ENCODE measurements at regions not wholly inside any gene's neighbourhood (a gene's known extent, or its start where the extent isn't known, plus 50 kb on each side); places are given as distances from the start of the nearest gene placed in this dataset.

GRCh38 chr3:193187070-193187722 lies 53.8 kb upstream of the PLAAT1 start:
- no peak for TF ChIP-seq CTCF (IDR thresholded peaks at IDR 0.05)
- H3K27me3 Mint-ChIP-seq (ENCODE audit: unreplicated experiment) = peaks cover 8% of the 10 kb centered on the region
- H3K4me1 Mint-ChIP-seq (ENCODE audit: unreplicated experiment) = no peaks in the 10 kb centered on the region

GRCh38 chr3:193190146-193190786 lies 50.8 kb upstream of the PLAAT1 start:
- H3K9me3 Mint-ChIP-seq (ENCODE audit: unreplicated experiment) = no peaks in the 10 kb centered on the region
- H3K36me3 Mint-ChIP-seq (ENCODE audit: unreplicated experiment) = no peaks in the 10 kb centered on the region
- no peak for DNase-seq (ENCODE audit: extremely low spot score, unreplicated experiment)
- H3K4me3 Mint-ChIP-seq (ENCODE audit: unreplicated experiment) = no peak overlapping the region
- no peak overlapping the region for H3K27ac Mint-ChIP-seq (ENCODE audit: unreplicated experiment)
- H3K27me3 Mint-ChIP-seq (ENCODE audit: unreplicated experiment) = peaks cover 18% of the 10 kb centered on the region
- TF ChIP-seq CTCF (IDR thresholded peaks at IDR 0.05) = peak; percentile 25
- H3K4me1 Mint-ChIP-seq (ENCODE audit: unreplicated experiment) = no peaks in the 10 kb centered on the region

More at GRCh38 chr3:193187070-193187722, 53.8 kb upstream of the PLAAT1 start:
- H3K4me3 Mint-ChIP-seq (ENCODE audit: unreplicated experiment) = no peak overlapping the region
- DNase-seq (ENCODE audit: extremely low spot score, unreplicated experiment) = no peak
- peaks cover 2% of the 10 kb centered on the region for H3K9me3 Mint-ChIP-seq (ENCODE audit: unreplicated experiment)
- no peaks in the 10 kb centered on the region for H3K36me3 Mint-ChIP-seq (ENCODE audit: unreplicated experiment)
- H3K27ac Mint-ChIP-seq (ENCODE audit: unreplicated experiment) = no peak overlapping the region

Data from osteocyte (in vitro differentiated cells).